NCI-H748 treated with DMSO at 0.1 percent for 48 hours (cell line): ENCODE measurements at regions not wholly inside any gene's neighbourhood (a gene's known extent, or its start where the extent isn't known, plus 50 kb on each side); places are given as distances from the start of the nearest gene placed in this dataset.
"Not testable (repeated sequence)": the region's sequence is repeated elsewhere in the genome, so short reads cannot be mapped to it uniquely, and the experiment has no call there.

Experiments used
- DNase-seq: peaks from one replicate; lab custom pipeline; 2025; lab: John Stamatoyannopoulos, UW

GRCh38 chr15:61403884-61404283 lies 174.8 kb upstream of the RORA start:
- DNase-seq, result no peak

GRCh38 chr15:61401903-61402698 lies 173.0 kb upstream of the RORA start:
- DNase-seq, result no peak

- DNase-seq, result no peak
These were observed 169.2 kb upstream of the RORA start for GRCh38 chr15:61398310-61398709.

GRCh38 chr15:61396235-61396919 lies 167.3 kb upstream of the RORA start:
- no peak for DNase-seq

GRCh38 chr15:61393949-61394348 lies 164.8 kb upstream of the RORA start:
- no peak for DNase-seq

- DNase-seq, result no peak
These were observed 164.4 kb upstream of the RORA start for GRCh38 chr15:61393524-61393923.

- DNase-seq, result no peak
These were observed 161.0 kb upstream of the RORA start for GRCh38 chr15:61390138-61390537.

- no peak for DNase-seq
These were observed 160.4 kb upstream of the RORA start for GRCh38 chr15:61389334-61390028.

GRCh38 chr15:61387675-61388074 lies 158.6 kb upstream of the RORA start:
- DNase-seq, result no peak

- no peak for DNase-seq
These were observed 154.3 kb upstream of the RORA start for GRCh38 chr15:61383421-61383820.

- no peak for DNase-seq
These were observed 153.8 kb upstream of the RORA start for GRCh38 chr15:61382927-61383326.

GRCh38 chr15:61381501-61381900 lies 152.4 kb upstream of the RORA start:
- no peak for DNase-seq

GRCh38 chr15:61380270-61380669 lies 151.2 kb upstream of the RORA start:
- no peak for DNase-seq

GRCh38 chr15:61379005-61379404 lies 149.9 kb upstream of the RORA start:
- DNase-seq, result no peak

GRCh38 chr15:61376961-61377360 lies 147.9 kb upstream of the RORA start:
- no peak for DNase-seq

- no peak for DNase-seq
These were observed 147.4 kb upstream of the RORA start for GRCh38 chr15:61376516-61376915.

- no peak for DNase-seq
These were observed 145.7 kb upstream of the RORA start for GRCh38 chr15:61374848-61375247.

GRCh38 chr15:61367953-61368352 lies 138.9 kb upstream of the RORA start:
- DNase-seq, result no peak

- DNase-seq, result no peak
These were observed 135.8 kb upstream of the RORA start for GRCh38 chr15:61364871-61365270.

- DNase-seq, result not testable (repeated sequence)
These were observed 133.8 kb upstream of the RORA start for GRCh38 chr15:61362912-61363311.

GRCh38 chr15:61344293-61344692 lies 115.2 kb upstream of the RORA start:
- no peak for DNase-seq

- DNase-seq, result no peak
These were observed 113.3 kb upstream of the RORA start for GRCh38 chr15:61342390-61342789.

GRCh38 chr15:61339516-61339915 lies 110.4 kb upstream of the RORA start:
- no peak for DNase-seq
